HepG2 (cell line): ENCODE measurements at regions not wholly inside any gene's neighbourhood (a gene's known extent, or its start where the extent isn't known, plus 50 kb on each side); places are given as distances from the start of the nearest gene placed in this dataset.

Source experiments
- ATAC-seq: fragments of 200-7000 bp; cut with Tn5 transposase; 3 replicates; pipeline ENCODE4 v1.9.1; 2020; ENCODE audit warnings: mild to moderate bottlenecking, moderate library complexity
- BruUV-seq: library from RNA; stranded (reverse); fragments of 400-500 nt; replicated peaks from 2 replicates; lab custom pipeline; 2021; lab: Mats Ljungman, UMichigan
- CTCF ChIA-PET: fragments of 300-600 bp; formaldehyde crosslinking; extraction: SDS; loops from one replicate; lab custom pipeline; 2021; ENCODE audit warnings: low total read pairs, inconsistent platforms, low intra/inter-chr PET ratio; lab: Yijun Ruan, JAX
- POLR2A ChIA-PET: fragments of 350-600 bp; sonication (Branson Sonifier 250); formaldehyde crosslinking; loops from one replicate; lab custom pipeline; 2020; ENCODE audit warnings: antibody characterized with exemption, inconsistent platforms; lab: Yijun Ruan, JAX
- DNase-seq: peaks from one replicate; pipeline ENCODE4 v3.0.0-alpha.2; 2015; ENCODE audit warnings: low spot score
- FAIRE-seq: peaks from 3 replicates; lab custom pipeline; 2011; peaks lifted over from hg19 to GRCh38; lab: Jason Lieb, UNC
- H2AFZ ChIP-seq: one replicate; pipeline ENCODE4 v1.6.1; 2011; ENCODE audit warnings: low read length, inconsistent platforms
- H3K27ac ChIP-seq: fragments of 300-600 bp; 3 replicates; pipeline ENCODE4 v1.8.0; 2011; ENCODE audit warnings: mixed run types, mild to moderate bottlenecking, mixed read lengths, low read length, inconsistent platforms; ENCODE audit not compliant: insufficient read depth; ENCODE audit errors: extremely low read length
- H3K27me3 ChIP-seq, 2 experiments: fragments of 200-600 bp in 1 of 2; 2 replicates in 1 of 2; 3 replicates in 1 of 2; pipeline versions ENCODE4 v1.6.0 to v1.8.0; 2011; ENCODE audit warnings: low read length in 2 of 2, mild to moderate bottlenecking in 2 of 2, moderate library complexity in 2 of 2, inconsistent platforms in 1 of 2; ENCODE audit not compliant: insufficient read depth in 2 of 2, control insufficient read depth in 1 of 2
- H3K36me3 ChIP-seq, 2 experiments: fragments of 200-600 bp in 1 of 2; replicated peaks in 1 of 2; 2 replicates in 1 of 2; 3 replicates in 1 of 2; pipeline versions ENCODE4 v1.5.1 to v1.8.0; 2011; ENCODE audit warnings: low read length in 2 of 2, inconsistent platforms in 1 of 2; ENCODE audit not compliant: insufficient read depth in 2 of 2, control insufficient read depth in 1 of 2
- H3K4me1 ChIP-seq: 2 replicates; pipeline ENCODE4 v1.5.1; 2012; ENCODE audit warnings: low read length, inconsistent platforms; ENCODE audit not compliant: insufficient read depth
- H3K4me2 ChIP-seq: 2 replicates; pipeline ENCODE4 v1.6.0; 2011; ENCODE audit warnings: low read depth, low read length, inconsistent platforms
- H3K4me3 ChIP-seq, 3 experiments: fragments of 200-600 bp in 1 of 3; sonication (generic), shearing (Covaris generic) in 1 of 3; replicated peaks in 1 of 3; 2 replicates each; pipeline ENCODE4 v1.5.1; 2011 to 2016; ENCODE audit warnings: low read length in 3 of 3, inconsistent platforms in 2 of 3, low read depth in 2 of 3, mild to moderate bottlenecking in 2 of 3, control low read depth in 1 of 3, mixed read lengths in 1 of 3; ENCODE audit not compliant: insufficient read depth in 1 of 3
- H3K79me2 ChIP-seq: one replicate; pipeline ENCODE4 v1.6.1; 2011; ENCODE audit warnings: low read length, inconsistent platforms; ENCODE audit not compliant: insufficient read depth
- H3K9ac ChIP-seq: 2 replicates; pipeline ENCODE4 v1.6.0; 2011; ENCODE audit warnings: mild to moderate bottlenecking, low read depth, low read length, inconsistent platforms; ENCODE audit not compliant: insufficient read depth
- H3K9me3 ChIP-seq: 2 replicates; pipeline ENCODE4 v1.5.1; 2012; ENCODE audit warnings: mild to moderate bottlenecking, low read length
- H4K20me1 ChIP-seq: 2 replicates; pipeline ENCODE4 v1.6.0; 2011; ENCODE audit warnings: inconsistent platforms, mild to moderate bottlenecking, low read length, moderate library complexity; ENCODE audit not compliant: insufficient read depth
- GABPB1 ChIP-seq: IDR thresholded peaks from 2 replicates; pipeline ENCODE4 v1.6.1; 2016; ENCODE audit warnings: mild to moderate bottlenecking, missing genetic modification reagents, moderate library complexity, missing compliant biosample characterization
- HNRNPK ChIP-seq: fragments of 200-400 bp; formaldehyde crosslinking; IDR thresholded peaks from 2 replicates; pipeline ENCODE4 v1.6.1; 2018; ENCODE audit warnings: low read length, low read depth, moderate library complexity, mild to moderate bottlenecking; ENCODE audit not compliant: poor library complexity, severe bottlenecking
- IKZF1 ChIP-seq: fragments of 450-650 bp; IDR thresholded peaks from 2 replicates; pipeline ENCODE4 v1.7.1; 2016
- REXO4 ChIP-seq: sonication (generic); formaldehyde crosslinking; IDR thresholded peaks from 2 replicates; pipeline ENCODE4 v1.8.0; 2022; ENCODE audit warnings: missing genetic modification reagents, mild to moderate bottlenecking, borderline replicate concordance
- ZGPAT ChIP-seq: IDR thresholded peaks from 2 replicates; pipeline ENCODE4 v1.6.1; 2016; ENCODE audit warnings: mild to moderate bottlenecking
- ZNF207 ChIP-seq: fragments of 450-650 bp; IDR thresholded peaks from 2 replicates; pipeline ENCODE4 v1.6.1; 2016; ENCODE audit warnings: antibody characterized with exemption, borderline replicate concordance
- ZNF230 ChIP-seq: sonication (generic); formaldehyde crosslinking; IDR thresholded peaks from 2 replicates; pipeline ENCODE4 v1.4.0; 2020; ENCODE audit warnings: mild to moderate bottlenecking, missing genetic modification reagents
- ZNF234 ChIP-seq: sonication (generic); formaldehyde crosslinking; conservative IDR thresholded peaks from 2 replicates; pipeline ENCODE4 v1.5.1; 2020; ENCODE audit warnings: mild to moderate bottlenecking, missing genetic modification reagents
- ZNF331 ChIP-seq: sonication (generic); formaldehyde crosslinking; IDR thresholded peaks from 2 replicates; pipeline ENCODE4 v1.4.0; 2020; ENCODE audit warnings: missing genetic modification reagents
- ZNF44 ChIP-seq: sonication (generic); formaldehyde crosslinking; IDR thresholded peaks from 2 replicates; pipeline ENCODE4 v1.5.1; 2020; ENCODE audit warnings: mild to moderate bottlenecking, missing genetic modification reagents
- ZNF629 ChIP-seq: sonication (generic); formaldehyde crosslinking; conservative IDR thresholded peaks from 2 replicates; pipeline ENCODE4 v1.5.0; 2020; ENCODE audit warnings: missing genetic modification reagents
- WGBS: methylation state at CpG from one replicate; pipeline ENCODE4 v1.1.6; 2017; ENCODE audit warnings: low lambda C conversion rate; 5-methylcytosine and 5-hydroxymethylcytosine counted together
- in situ Hi-C: cut with HindIII; loops from 2 replicates; pipeline ENCODE4 v1.10.0; 2017; ENCODE audit warnings: low pct_unique_long_range_greater_than_20kb; ENCODE audit not compliant: extremely low pct_ligation_motif_present
- intact Hi-C: fragments of 100-400 bp; cut with micrococcal nuclease; formaldehyde crosslinking; loops from one replicate; pipeline ENCODE4 v1.10.0; 2022; ENCODE audit not compliant: unreplicated experiment
- TF ChIP-seq, protein P1 (sequence below): sonication (generic); formaldehyde crosslinking; IDR thresholded peaks from 2 replicates; pipeline ENCODE4 v1.8.1; 2023; ENCODE audit warnings: mild to moderate bottlenecking, missing genetic modification reagents
- TF ChIP-seq, protein P2 (sequence below): sonication (generic); formaldehyde crosslinking; IDR thresholded peaks from 2 replicates; pipeline ENCODE4 v1.4.0; 2020; ENCODE audit warnings: missing genetic modification reagents
- TF ChIP-seq, protein P3 (sequence below): sonication (generic); formaldehyde crosslinking; IDR thresholded peaks from 2 replicates; pipeline ENCODE4 v1.4.0; 2020; ENCODE audit warnings: missing genetic modification reagents

DNA sequence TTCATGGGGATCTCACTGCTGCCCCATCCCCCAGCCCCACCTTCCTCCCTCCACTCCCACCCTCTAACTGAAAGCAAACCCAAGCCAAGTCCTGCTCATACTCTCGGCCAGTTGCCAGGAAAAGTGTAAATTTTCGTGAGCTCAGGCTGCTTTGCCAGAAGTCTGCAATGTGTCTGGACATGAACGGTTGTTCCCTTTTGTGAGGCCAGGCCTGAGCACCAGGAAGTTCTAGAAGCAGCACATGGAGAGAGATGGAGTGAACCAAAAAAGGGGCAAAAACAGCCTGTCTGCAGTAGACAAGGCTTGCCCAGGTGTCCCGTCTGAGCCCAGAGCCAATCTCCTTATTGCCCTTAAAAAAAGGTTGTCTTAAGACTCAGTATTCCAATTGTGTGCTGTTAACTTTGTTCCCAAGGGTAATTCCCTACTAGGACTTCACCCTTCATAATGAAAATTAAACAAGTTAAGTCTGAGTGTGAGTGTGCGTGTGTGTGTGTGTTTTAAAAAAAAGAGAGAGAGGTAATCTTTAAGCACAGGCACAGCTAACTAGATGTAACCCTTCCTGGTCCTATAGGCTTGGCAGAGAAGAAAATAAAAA, 247.1 kb downstream of the BCL11A start:
- in situ Hi-C loops = no loop called here
- CTCF ChIA-PET = no interaction called here

GRCh38 chr2:60303680-60304079, 249.8 kb downstream of the BCL11A start:
- no peaks in the 10 kb centered on the region for H3K36me3 ChIP-seq
- no peak overlapping the region for H3K9ac ChIP-seq
- ChIA-PET CTCF (no interaction called here), POLR2A (no interaction called here)
- ATAC-seq (no peak), FAIRE-seq (no peak), DNase-seq (no peak)
- no peaks in the 10 kb centered on the region for H3K4me1 ChIP-seq
- no peaks in the 10 kb centered on the region for H4K20me1 ChIP-seq
- no peaks in the 10 kb centered on the region for H3K9me3 ChIP-seq
- H3K4me3 ChIP-seq = no peak overlapping the region
- in situ Hi-C loops = no loop called here
- intact Hi-C loops = no loop called here
- no peaks in the 10 kb centered on the region for H3K27me3 ChIP-seq
- H2AFZ ChIP-seq = no peak overlapping the region
- no peak overlapping the region for H3K27ac ChIP-seq
- no peak for TF ChIP-seq ZNF207
- TF ChIP-seq ZNF629 (CRISPR knock-in tag) = peak; percentile 83
- TF ChIP-seq ZNF331 (CRISPR knock-in tag) = no peak
- no peak for TF ChIP-seq ZGPAT
- TF ChIP-seq, protein P1, sequence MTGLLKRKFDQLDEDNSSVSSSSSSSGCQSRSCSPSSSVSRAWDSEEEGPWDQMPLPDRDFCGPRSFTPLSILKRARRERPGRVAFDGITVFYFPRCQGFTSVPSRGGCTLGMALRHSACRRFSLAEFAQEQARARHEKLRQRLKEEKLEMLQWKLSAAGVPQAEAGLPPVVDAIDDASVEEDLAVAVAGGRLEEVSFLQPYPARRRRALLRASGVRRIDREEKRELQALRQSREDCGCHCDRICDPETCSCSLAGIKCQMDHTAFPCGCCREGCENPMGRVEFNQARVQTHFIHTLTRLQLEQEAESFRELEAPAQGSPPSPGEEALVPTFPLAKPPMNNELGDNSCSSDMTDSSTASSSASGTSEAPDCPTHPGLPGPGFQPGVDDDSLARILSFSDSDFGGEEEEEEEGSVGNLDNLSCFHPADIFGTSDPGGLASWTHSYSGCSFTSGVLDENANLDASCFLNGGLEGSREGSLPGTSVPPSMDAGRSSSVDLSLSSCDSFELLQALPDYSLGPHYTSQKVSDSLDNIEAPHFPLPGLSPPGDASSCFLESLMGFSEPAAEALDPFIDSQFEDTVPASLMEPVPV = no peak
- no peak for TF ChIP-seq REXO4 (CRISPR knock-in tag)
- TF ChIP-seq HNRNPK = no peak
- TF ChIP-seq ZNF44 (CRISPR knock-in tag) = no peak
- 3% methylated on average over 2 of the region's 2 CpGs for WGBS
- BruUV-seq = no TSS peak
- no peaks in the 10 kb centered on the region for H3K79me2 ChIP-seq
- H3K4me2 ChIP-seq = no peak overlapping the region

More for the DNA sequence above, 247.1 kb downstream of the BCL11A start:
- FAIRE-seq (no peak), ATAC-seq (no peak), DNase-seq (no peak)
- Histone ChIP-seq H3K4me3 (no peak overlapping the region), H3K27ac (no peak overlapping the region), H3K4me2 (no peak overlapping the region), H3K4me1 (no peaks in the 10 kb centered on the region), H4K20me1 (no peaks in the 10 kb centered on the region), H3K79me2 (no peaks in the 10 kb centered on the region), H2AFZ (no peak overlapping the region), H3K9me3 (no peaks in the 10 kb centered on the region), H3K9ac (no peak overlapping the region), H3K36me3 (no peaks in the 10 kb centered on the region), H3K27me3 (no peaks in the 10 kb centered on the region; a peak in 1 of 5 replicates)
- BruUV-seq = no TSS peak
- POLR2A ChIA-PET = no interaction called here
- WGBS = 11% methylated on average over 5 of the region's 5 CpGs
- intact Hi-C loops = no loop called here
- TF ChIP-seq, protein P2, sequence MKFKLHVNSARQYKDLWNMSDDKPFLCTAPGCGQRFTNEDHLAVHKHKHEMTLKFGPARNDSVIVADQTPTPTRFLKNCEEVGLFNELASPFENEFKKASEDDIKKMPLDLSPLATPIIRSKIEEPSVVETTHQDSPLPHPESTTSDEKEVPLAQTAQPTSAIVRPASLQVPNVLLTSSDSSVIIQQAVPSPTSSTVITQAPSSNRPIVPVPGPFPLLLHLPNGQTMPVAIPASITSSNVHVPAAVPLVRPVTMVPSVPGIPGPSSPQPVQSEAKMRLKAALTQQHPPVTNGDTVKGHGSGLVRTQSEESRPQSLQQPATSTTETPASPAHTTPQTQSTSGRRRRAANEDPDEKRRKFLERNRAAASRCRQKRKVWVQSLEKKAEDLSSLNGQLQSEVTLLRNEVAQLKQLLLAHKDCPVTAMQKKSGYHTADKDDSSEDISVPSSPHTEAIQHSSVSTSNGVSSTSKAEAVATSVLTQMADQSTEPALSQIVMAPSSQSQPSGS = no peak
- no peak for TF ChIP-seq IKZF1
- TF ChIP-seq GABPB1 = no peak
- TF ChIP-seq, protein P3, sequence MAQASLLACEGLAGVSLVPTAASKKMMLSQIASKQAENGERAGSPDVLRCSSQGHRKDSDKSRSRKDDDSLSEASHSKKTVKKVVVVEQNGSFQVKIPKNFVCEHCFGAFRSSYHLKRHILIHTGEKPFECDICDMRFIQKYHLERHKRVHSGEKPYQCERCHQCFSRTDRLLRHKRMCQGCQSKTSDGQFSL (CRISPR knock-in tag) = no peak
- TF ChIP-seq ZNF230 (CRISPR knock-in tag) = no peak
- TF ChIP-seq ZNF234 = no peak
